NCI-H146 (cell line): ENCODE measurements at regions not wholly inside any gene's neighbourhood (a gene's known extent, or its start where the extent isn't known, plus 50 kb on each side); places are given as distances from the start of the nearest gene placed in this dataset.

Experiments
- DNase-seq: peaks from one replicate; lab custom pipeline; 2025; lab: John Stamatoyannopoulos, UW

- DNase-seq = no peak
These were observed 101.4 kb upstream of the PPP2R2D start for GRCh38 chr10:131799429-131799828.

DNA sequence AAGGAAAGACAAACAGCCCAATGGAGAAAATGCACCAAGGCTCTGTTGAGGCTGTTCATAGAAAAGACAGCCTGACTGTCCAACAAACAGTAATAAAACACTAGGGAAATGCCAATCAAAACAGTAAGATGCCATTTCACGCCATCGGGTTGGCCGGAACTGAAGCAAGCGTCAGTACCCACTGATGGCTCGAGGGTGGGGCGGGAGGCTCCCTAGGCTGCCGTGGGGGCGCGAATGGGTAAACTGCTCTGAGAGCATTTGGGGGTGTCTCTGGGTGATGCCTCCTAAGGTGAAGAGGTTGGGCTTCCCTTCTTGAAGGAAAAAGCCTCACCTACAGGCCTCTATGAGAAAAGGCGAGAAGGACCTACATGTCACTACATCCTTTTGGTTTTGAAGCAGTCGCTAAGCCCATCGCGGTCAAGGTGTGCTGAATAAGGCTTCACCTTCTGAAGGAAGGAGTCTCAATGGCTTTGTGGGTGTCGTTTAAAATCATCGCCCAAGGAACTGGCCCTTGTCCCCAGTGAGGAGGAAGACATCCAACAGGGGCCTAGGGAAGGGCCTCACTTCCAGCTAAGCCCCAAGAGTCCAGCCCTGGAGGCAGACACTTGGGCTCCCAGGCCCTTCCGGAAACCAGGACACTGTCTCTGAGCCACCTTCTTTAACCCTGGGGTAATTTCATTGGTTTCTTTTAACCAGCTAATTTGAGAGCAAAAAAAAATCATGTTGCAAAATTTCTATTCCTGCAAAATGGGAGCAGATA is 98.5 kb upstream of the PPP2R2D start:
- no peak for DNase-seq

DNA sequence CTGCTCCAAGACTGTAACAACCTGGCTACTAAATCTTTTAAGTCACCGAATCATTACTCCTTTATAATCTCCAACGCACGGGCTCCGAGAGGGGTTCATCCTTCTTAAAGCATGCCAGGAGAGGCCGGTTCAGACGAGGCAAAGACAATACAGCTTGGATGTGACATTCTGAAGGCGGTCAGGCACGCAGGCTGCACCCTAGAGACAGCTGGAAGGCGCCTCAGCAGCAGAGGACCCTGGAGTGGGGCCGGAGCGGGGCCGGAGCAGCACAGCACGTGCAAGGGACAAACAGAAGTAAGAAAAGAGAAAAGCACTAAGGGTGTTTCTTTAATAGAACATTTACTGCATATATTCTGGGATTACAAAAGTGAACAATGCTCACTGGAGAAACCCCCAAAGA is 97.8 kb upstream of the PPP2R2D start:
- no peak for DNase-seq

DNA sequence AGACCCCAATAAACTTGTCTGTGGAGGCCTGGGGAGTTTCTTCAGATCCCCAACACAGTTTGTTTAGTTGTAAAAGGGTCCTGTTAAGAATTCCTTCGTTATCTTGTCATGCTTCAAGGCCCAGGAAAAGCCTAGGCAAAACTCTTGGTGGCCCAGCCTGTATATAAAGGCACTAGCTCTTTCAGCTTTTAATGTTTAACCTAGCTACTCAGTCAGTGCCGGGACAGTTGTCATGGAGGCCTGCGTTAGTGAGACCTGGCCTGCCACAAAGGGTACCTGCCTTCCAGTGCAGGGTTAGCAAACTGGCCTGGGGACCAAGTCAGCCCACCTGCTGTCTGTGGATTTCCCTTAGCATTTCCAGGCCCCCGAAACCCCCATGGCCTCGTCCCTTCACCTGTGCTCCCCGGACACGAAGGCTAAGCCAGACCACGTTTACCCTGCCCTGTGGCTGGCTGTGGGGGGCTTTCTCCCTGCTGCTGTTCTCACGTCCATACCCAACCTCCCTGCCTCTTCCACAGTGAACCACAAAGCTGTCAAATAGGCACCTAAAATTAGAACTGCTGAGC is 96.9 kb upstream of the PPP2R2D start:
- DNase-seq = no peak

GRCh38 chr10:131804551-131805295 is 96.1 kb upstream of the PPP2R2D start:
- DNase-seq = no peak

GRCh38 chr10:131805696-131806095 is 95.1 kb upstream of the PPP2R2D start:
- no peak for DNase-seq

DNA sequence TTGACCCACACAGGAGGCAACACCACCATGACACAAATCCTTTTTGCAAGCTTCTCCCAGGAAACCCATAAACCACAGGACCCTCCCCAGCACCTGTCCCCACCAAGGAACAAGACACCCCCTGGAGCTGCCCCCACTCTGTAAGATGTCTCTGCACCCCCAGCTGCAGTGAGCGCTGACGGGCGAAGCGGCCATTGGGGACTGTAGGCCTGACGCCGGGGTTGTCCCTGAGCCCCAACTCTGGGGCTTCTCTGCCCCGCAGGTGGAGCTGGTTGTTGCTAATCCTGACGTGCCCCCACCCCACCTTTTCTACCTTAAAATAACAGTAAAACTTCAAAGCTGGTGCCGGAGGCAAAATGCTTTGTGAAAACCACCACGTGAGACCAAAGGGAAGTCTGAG is 94.7 kb upstream of the PPP2R2D start:
- DNase-seq = no peak

- DNase-seq = no peak
These were observed 94.0 kb upstream of the PPP2R2D start for GRCh38 chr10:131806646-131807317.

GRCh38 chr10:131808370-131808930 is 92.4 kb upstream of the PPP2R2D start:
- DNase-seq = no peak

DNA sequence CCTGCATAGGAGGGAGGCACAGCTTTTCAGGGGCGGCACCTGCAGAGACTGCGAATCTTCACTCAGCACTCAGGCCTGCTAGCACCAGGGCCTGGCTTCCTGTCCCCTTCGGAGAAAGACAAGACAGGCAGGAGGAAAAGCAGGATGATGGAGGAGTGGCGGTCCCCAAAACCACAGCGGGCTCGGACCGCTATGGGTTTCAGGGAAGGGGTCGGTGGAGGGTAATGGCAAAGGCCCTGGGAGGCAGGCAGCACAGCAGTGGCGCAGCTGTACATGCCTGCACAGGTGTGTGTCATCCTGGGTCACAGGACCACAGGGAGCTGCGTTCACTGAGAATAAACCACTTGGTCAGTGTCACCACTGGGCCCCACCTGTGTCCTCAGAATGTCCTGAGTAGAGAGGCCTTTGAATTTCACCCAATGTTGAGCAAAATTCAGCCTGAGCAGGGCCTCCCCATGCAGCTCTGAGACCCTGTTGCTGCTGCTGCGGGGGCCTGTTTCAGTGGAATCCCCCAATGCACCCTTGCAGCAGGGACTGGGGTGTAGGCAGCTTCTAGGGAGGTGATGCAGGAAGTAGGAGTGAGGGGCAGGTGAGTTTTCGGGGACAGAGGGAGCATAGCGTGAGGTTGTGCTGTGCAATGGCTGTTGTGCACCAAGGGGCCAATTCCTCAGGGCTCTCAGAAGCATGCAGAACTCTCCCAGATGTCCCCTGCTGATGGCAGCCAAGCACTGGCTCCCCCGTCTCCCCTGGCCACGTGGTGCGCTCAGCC is 90.6 kb upstream of the PPP2R2D start:
- no peak for DNase-seq

DNA sequence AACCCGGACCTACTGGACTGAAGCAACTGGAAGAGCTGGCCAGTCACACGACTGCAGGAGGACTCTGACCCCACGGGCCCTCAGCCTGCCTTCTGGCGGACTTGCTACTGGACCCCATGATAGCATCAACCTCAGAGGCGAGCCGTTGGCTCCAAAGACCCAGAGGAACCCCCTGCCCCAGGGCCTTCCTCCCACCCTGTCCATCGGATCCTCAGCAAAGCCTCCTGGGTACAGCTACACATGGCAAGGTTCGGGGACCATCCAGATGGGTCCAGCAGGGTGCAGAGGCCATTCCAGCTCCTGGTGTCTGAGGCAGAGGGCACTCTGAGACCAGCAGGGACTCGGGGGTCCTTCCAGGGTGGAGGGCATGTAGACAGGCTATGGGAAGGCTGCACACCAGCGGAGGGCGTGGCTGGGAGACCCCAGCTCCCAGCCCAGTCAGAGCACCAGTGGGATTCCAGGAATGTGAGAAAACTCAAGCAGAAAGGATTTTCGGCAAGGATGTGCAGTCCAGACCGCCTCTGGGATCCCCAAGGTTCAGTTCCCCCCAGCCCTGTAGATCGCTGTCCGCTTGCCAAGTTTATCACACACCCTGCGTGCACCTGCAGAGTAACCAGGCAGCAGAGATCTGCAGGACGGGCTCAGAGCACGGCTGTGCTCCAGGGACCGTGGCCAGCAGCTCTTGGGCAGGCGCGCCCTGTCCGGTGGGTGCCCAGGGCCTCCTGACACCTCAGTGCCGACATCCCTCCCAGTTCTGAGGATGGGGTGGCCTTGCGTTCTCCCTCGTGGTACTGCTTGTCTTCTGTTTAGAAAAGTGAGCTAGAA is 89.8 kb upstream of the PPP2R2D start:
- DNase-seq = no peak

- no peak for DNase-seq
These were observed 89.0 kb upstream of the PPP2R2D start for GRCh38 chr10:131811630-131812403.

DNA sequence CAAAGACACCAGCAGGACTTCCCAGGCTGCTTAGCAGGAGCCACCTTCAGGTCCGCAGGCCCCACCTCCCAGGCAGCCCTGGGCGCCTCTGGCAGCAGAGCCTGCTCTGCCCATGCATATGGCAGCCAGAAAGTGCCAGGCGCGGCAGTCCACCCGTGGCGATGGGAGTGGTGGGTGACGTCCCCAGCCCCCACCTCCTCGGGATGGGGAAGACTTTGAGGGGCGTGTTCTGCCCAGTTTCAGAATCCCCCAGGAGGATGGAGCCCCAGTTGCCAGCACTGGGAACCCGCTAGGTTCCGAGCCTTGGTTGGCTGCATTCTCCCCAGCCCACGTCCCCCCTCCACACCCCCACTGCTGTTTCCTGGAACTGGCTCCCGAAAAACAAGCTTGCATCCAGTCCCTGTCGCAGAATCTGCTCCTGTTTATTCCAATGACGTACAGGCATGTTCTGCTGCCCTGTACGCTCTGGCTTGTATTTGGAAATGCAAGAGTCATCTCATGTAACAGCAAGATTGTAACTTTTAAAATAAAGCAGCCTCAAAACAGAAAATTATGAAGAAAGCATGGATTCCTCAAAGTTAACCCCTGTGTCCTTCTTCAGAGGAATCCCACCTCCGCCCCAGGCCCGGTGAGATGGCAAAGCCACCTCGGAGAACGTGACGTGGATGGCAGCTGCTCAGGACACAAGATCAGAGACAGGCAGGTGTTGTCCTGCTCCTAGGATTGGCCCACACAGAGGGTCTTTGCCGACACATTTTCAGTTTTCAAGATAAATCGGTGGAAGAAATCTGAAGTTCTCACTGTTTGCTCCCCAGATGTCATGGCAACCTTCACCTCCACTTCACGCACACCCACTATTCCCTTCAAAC is 87.8 kb upstream of the PPP2R2D start:
- no peak for DNase-seq

- DNase-seq = no peak
These were observed 86.1 kb upstream of the PPP2R2D start for GRCh38 chr10:131814567-131815265.

GRCh38 chr10:131815266-131816156 is 85.3 kb upstream of the PPP2R2D start:
- no peak for DNase-seq

GRCh38 chr10:131816157-131816775 is 84.5 kb upstream of the PPP2R2D start:
- DNase-seq = no peak
